K562 (cell line): ENCODE measurements at regions not wholly inside any gene's neighbourhood (a gene's known extent, or its start where the extent isn't known, plus 50 kb on each side); places are given as distances from the start of the nearest gene placed in this dataset.

Experiments
- FIP1L1 ChIP-seq: fragments of 200-400 bp; formaldehyde crosslinking; IDR thresholded peaks from 2 replicates; pipeline ENCODE4 v1.6.1; 2018; ENCODE audit warnings: mild to moderate bottlenecking, low read depth, low read length; ENCODE audit not compliant: poor library complexity, severe bottlenecking
- GABPA ChIP-seq: fragments of 200-800 bp; sonication (Bioruptor generic); conservative IDR thresholded peaks from 2 replicates; pipeline ENCODE4 v1.6.1; 2016; ENCODE audit warnings: low read depth, missing genetic modification characterization, missing compliant biosample characterization
- GMEB1 ChIP-seq: fragments of 250-450 bp; sonication (Bioruptor Pico); IDR thresholded peaks from 2 replicates; pipeline ENCODE4 v1.4.0; 2020; ENCODE audit warnings: mild to moderate bottlenecking
- MTA2 ChIP-seq: fragments of 450-650 bp; IDR thresholded peaks from 2 replicates; pipeline ENCODE4 v1.6.1; 2016; ENCODE audit warnings: low read depth
- MXI1 ChIP-seq: IDR thresholded peaks from 2 replicates; pipeline ENCODE4 v1.6.1; 2011; ENCODE audit warnings: low read depth, mild to moderate bottlenecking, improper control_type of control experiment, low read length
- TCF7L2 ChIP-seq: fragments of 150-350 bp; IDR thresholded peaks from 2 replicates; pipeline ENCODE4 v1.6.1; 2016; ENCODE audit warnings: low read depth, mild to moderate bottlenecking, low read length, moderate library complexity
- ZFX ChIP-seq: sonication (generic); formaldehyde crosslinking; IDR thresholded peaks from 2 replicates; pipeline ENCODE4 v1.8.0; 2022; ENCODE audit warnings: mild to moderate bottlenecking, missing genetic modification reagents, moderate library complexity
- TF ChIP-seq, protein P1 (sequence below), 3 experiments: IDR thresholded peaks in 2 of 3; conservative IDR thresholded peaks in 1 of 3; 2 replicates each; pipeline ENCODE4 v1.5.1; 2011 to 2012; ENCODE audit warnings: low read length in 3 of 3, mild to moderate bottlenecking in 3 of 3, control low read depth in 2 of 3, improper control_type of control experiment in 1 of 3, inconsistent platforms in 1 of 3, low read depth in 1 of 3, mixed read lengths in 1 of 3, moderate library complexity in 1 of 3; ENCODE audit not compliant: insufficient read depth in 2 of 3

DNA sequence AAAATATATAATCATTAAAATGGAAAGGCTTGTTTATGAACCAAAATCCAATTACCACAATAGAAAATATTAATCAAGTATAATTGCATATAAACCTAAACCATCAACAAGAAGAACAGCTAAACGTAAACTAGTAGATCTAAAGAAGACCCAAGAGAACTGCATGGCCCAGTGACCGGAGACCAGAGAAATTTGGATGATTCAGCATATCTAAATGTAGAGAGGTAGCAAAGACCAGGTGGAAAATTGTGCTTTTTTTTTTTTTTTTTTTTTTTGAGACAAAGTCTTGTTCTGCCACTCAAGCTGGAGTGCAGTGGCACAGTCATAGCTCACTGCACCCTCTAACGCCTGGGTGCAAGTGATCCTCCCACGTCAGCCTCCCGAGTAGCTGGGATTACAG is 207.2 kb upstream of the SEMA3E start:
- TF ChIP-seq ZFX (CRISPR knock-in tag) (no peak), GMEB1 (no peak), TCF7L2 (no peak), GABPA (tag) (no peak), FIP1L1 (no peak), MTA2 (no peak), MXI1 (no peak)
- TF ChIP-seq, protein P1, sequence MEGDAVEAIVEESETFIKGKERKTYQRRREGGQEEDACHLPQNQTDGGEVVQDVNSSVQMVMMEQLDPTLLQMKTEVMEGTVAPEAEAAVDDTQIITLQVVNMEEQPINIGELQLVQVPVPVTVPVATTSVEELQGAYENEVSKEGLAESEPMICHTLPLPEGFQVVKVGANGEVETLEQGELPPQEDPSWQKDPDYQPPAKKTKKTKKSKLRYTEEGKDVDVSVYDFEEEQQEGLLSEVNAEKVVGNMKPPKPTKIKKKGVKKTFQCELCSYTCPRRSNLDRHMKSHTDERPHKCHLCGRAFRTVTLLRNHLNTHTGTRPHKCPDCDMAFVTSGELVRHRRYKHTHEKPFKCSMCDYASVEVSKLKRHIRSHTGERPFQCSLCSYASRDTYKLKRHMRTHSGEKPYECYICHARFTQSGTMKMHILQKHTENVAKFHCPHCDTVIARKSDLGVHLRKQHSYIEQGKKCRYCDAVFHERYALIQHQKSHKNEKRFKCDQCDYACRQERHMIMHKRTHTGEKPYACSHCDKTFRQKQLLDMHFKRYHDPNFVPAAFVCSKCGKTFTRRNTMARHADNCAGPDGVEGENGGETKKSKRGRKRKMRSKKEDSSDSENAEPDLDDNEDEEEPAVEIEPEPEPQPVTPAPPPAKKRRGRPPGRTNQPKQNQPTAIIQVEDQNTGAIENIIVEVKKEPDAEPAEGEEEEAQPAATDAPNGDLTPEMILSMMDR (IDR thresholded peaks at IDR 0.05 in 2 of 3, conservative IDR thresholded peaks at IDR 0.05 in 1 of 3; ENCODE audit: insufficient read depth in 2 of 3, low read depth in 1 of 3, low read length in 3 of 3): no peak
